Inferior parietal cortex (tissue), 1 donor: ENCODE measurements at regions not wholly inside any gene's neighbourhood (a gene's known extent, or its start where the extent isn't known, plus 50 kb on each side); places are given as distances from the start of the nearest gene placed in this dataset.
"Not testable (repeated sequence)": the region's sequence is repeated elsewhere in the genome, so short reads cannot be mapped to it uniquely, and the experiment has no call there.

Source experiments
- DNase-seq: peaks from one replicate; pipeline ENCODE4 v3.0.0-alpha.2; 2016; ENCODE audit errors: extremely low spot score

DNA sequence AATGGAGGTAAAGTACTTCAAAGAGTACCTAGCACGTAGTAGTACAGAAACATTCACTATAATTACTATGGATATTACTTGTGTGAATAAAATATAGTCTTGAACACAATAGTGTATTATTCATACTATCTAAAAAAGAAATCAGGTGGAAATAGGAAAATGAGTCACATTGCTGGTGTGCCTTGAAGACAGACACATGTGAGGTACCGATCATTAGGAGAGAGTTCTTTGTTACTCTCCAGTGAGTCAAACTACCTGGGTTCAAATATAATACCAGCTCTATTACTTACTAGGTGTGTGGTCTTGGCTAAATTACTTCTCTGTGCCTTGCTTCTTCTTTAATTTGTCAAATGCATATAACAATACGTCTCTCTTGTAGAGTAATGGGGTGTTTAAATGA, 50.8 kb upstream of the BEND6 start:
- DNase-seq = no peak

- peak; percentile 78 for DNase-seq
Observed at GRCh38 chr6:56902641-56903464, 52.1 kb upstream of the BEND6 start.

DNA sequence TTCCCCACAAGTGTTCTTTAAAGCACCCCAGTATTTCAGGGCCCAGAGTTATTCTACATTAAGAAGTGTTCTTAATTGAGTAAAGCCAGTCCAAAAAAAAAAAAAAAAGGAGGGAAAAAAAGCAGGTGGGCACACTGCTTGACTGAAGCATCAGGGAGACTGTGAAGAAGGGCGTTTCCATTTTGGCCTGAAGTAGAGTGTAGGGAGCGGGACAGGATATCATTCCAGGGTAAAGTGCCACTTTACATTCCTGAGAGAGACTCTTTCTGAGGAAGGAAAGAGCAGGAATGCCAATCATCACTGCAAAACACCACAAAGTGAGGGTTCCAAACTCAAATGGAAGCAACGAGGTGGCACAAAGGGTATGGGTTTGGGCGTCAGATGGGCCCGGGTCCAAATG, 54.1 kb upstream of the BEND6 start:
- DNase-seq = no peak

GRCh38 chr6:56899753-56900152, 55.2 kb upstream of the BEND6 start:
- no peak for DNase-seq

DNA sequence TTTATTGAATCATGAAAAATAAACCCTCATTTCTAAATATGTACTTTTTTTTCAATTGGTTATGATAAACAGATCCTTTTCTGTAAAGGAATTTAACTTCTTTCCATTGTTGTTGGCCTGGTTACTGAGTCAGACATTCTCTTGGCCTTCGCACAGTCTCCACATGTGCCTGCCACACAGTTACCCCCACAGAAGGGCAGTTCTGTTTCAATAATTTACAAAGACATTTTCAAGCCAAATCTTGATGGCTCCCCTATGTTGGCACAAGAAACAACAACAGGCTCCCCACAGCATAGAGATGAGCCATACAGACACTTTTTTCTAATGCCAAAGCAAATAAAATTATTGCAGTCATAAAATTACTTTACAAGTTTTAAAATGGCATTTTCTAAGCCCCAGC, 55.6 kb upstream of the BEND6 start:
- no peak for DNase-seq

DNA sequence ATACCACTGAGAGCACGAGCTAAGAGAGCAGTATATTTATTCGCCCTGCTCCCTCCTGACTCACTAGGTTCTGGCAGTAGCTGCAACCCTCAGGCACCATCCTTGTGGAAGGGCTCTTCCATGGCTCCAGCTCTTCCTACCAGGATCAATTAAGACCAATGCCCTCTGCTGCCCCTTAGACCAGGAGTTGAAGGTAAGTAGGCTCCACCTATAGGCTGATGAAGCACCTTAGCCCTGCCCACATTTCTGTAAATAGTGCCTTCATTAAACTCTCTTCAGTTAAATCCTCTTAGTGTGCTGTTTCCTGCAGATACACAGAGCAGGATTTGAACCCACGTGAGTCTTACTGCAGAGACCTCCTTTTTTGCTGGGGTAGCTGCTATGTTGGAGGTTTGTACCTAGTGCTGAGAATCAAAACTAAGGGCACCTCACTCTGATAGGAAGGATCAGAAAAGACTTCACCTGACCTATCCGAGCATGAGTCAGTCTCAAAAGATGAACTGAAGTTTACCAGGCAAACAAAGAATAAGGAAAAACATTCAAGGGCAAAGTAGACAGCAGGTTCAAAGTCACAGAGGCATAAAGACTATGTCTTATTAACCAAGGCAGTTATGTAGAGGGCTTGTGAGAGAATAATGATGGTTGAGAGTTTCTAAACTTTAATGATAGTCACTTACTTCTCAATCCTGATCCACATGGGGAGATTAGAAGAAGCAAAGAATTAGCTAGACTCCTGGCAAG, 56.9 kb upstream of the BEND6 start:
- DNase-seq = no peak

DNA sequence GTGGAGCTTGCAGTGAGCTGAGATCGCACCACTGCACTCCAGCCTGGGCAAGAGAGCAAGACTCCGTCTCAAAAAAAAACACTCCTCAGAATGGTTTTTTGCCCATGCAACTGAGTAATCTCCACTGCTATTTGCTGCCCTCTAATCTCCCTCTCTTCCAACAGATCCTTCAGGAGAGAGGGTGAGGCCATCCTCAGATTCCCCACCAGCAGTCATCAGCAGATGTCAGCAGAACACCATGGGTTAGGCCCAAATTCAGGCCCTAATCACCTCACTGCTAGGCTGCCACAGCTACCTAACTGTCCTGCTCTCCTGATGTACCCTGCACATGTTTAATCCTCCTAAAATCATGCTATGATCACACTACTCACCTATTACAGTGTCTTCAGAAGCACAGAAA, 63.2 kb upstream of the BEND6 start:
- DNase-seq = no peak

DNA sequence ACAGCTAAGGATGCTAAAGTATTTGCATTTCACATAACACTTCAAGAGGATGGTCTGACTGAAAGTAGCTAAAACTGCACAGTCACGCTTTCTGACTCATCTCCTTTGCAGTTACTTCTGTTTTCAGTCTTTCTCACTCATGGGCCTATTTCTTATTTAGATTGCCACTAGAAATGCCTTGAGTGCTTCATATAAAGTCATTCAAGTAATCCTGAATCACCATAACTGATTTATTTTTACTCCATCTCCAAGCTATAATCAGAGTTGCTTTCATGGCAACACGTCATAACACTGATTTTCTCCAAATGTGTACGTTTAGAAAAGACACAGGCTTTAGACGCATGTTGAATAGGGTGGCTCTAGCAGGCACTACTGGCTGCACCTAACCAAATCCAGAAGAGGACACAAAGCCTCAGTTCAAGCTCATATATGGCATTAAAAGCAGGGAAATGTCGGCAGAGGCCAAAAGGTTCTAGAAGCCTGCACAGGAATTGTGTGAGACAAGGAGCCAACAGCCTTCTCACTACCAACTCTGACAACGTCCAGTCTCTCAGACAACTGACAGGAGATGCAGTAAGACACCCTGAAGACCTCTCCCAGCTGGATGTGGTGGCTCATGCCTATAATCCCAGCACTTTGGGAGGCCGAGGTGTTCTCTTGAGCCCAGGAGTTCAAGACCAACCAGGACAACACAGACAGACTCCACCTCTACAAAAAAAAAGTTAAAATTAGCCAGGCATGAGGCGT, 64.1 kb upstream of the BEND6 start:
- peak; percentile 70 for DNase-seq

- DNase-seq = no peak
Observed at GRCh38 chr6:56890066-56890465, 64.8 kb upstream of the BEND6 start.

GRCh38 chr6:56889492-56889891, 65.4 kb upstream of the BEND6 start:
- no peak for DNase-seq

- no peak for DNase-seq
Observed at GRCh38 chr6:56888687-56889086, 66.2 kb upstream of the BEND6 start.

DNA sequence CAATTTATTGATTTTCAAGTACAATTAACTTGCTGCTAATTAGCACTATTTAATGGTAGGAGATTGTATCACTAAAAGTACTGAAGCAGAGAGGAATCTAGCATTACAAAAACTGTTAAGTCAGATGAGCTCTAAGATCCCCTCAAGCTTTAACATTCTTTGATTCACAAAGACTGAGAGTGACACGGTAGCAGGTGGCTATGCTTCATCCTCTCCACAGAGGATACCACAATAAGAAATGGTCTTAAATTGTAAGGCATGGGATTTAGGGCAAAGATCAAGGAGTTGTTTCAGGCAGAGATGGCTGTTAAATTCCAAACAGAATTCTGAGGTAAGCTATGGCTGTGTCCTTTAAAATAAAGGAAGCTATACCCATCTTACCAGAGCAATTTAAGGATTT, 67.8 kb upstream of the BEND6 start:
- DNase-seq = no peak

DNA sequence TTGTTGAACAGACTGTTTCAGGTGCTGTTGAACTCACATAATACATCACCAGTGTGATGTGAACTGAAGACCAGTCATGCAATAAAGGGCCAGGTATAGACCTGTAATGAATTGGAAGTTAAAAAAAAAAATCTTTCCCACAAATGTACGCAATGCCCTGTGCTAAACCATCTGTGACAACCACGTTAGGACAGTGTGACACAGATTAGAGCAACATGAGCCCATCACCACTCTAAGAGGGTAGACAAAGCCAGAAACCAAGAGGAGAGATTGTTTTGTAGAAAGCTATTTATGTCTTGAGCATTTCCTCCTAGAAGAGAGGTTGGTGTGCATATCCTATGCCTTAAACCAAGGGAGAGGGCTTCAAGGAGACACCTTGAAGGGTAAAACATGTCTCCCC, 77.0 kb upstream of the BEND6 start:
- DNase-seq = no peak

DNA sequence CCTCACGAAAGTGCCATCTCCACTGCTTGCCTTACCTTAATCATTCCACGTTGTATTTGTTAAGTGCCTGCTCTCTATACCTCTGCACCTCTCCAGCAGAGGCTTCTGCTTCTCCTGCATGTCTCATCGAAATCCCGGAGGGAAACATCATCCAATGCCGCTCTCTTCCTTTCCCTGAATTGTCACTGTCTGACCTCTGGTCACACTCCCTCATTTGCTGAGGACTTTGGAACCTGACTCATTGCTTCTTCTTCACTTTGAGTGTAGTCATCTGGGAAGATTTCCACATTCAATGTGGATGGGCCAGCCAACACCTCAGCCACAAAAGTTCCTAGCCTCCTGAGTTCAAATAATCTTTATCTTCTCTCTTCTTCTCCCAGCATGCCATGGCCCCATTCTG, 78.9 kb upstream of the BEND6 start:
- DNase-seq = no peak

DNA sequence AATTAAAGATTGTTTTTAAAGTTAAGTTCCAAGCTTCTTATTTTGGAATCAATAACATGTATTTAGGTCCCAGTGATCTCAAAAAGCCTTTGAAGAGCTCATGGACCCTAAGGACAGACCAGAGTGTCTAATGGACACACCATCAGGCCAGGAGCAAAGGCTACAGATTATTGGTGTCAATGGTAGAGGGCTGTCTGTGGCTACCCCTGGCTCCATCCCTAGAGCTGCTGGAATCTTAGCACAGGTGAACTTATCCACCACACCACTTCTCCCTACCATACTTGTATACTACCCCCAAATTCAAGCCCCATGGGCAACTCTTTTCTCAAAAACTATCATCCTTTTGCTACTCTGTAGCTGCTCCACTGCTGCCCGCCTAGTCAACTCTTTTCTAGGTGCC, 79.4 kb upstream of the BEND6 start:
- DNase-seq = no peak

DNA sequence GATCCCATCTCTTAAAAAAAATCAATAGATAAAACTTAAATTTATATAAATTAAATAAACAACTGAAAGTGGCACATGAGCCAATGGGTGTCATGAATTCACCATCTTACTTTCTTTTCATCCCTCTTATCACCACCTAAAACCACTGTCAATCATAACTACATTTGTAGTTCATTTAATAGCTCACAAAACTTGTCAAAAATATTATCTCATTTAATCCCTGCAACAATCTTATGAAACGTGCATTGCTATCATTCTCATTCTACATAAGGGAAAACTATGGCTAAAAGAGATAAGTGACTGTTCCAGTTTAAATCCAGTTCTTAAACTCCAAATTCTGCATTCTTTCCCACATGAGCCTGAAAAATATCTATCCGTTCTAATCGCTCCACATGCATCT, 80.6 kb upstream of the BEND6 start:
- DNase-seq = no peak

DNA sequence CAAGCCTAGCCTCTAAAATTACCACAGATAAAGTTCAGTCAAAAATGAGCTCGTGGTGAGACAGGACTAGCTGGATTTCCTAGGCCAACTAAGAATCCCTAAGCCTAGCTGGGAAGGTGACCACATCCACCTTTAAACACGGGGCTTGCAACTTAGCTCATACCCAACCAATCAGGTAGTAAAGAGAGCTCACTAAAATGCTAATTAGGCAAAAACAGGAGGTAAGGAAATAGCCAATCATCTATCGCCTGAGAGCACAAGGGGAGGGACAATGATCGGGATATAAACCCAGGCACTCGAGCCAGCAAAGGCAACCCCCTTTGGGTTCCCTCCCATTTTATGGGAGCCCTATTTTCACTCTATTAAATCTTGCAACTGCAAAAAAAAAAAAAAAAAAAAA, 84.9 kb upstream of the BEND6 start:
- DNase-seq = not testable (repeated sequence)

GRCh38 chr6:56869346-56869745, 85.6 kb upstream of the BEND6 start:
- no peak for DNase-seq

GRCh38 chr6:56868687-56869086, 86.2 kb upstream of the BEND6 start:
- no peak for DNase-seq

GRCh38 chr6:56866917-56867522, 87.9 kb upstream of the BEND6 start:
- no peak for DNase-seq

GRCh38 chr6:56865081-56865875, 89.6 kb upstream of the BEND6 start:
- no peak for DNase-seq
